CD4-positive, alpha-beta T cell treated with Interleukin-17A for 1 hour (primary cell): ENCODE measurements at regions not wholly inside any gene's neighbourhood (a gene's known extent, or its start where the extent isn't known, plus 50 kb on each side); places are given as distances from the start of the nearest gene placed in this dataset.
"Not testable (repeated sequence)": the region's sequence is repeated elsewhere in the genome, so short reads cannot be mapped to it uniquely, and the experiment has no call there.

Experiments
- DNase-seq: peaks from one replicate; pipeline ENCODE4 v3.0.0-alpha.2; 2020

- no peak for DNase-seq
Observed at GRCh38 chr3:161694682-161695564, 198.3 kb downstream of the OTOL1 start.

- no peak for DNase-seq
Observed at GRCh38 chr3:161695811-161696210, 199.2 kb downstream of the OTOL1 start.

- no peak for DNase-seq
Observed at GRCh38 chr3:161700998-161701397, 204.4 kb downstream of the OTOL1 start.

GRCh38 chr3:161707253-161707652, 210.6 kb downstream of the OTOL1 start:
- not testable (repeated sequence) for DNase-seq

- no peak for DNase-seq
Observed at GRCh38 chr3:161713731-161714130, 217.1 kb downstream of the OTOL1 start.

GRCh38 chr3:161731968-161732367, 235.4 kb downstream of the OTOL1 start:
- DNase-seq: no peak

- DNase-seq: no peak
Observed at GRCh38 chr3:161737171-161737570, 240.6 kb downstream of the OTOL1 start.

GRCh38 chr3:161740421-161740820, 243.8 kb downstream of the OTOL1 start:
- no peak for DNase-seq

GRCh38 chr3:161744366-161744765, 247.8 kb downstream of the OTOL1 start:
- DNase-seq: no peak

GRCh38 chr3:161745741-161746140, 249.1 kb downstream of the OTOL1 start:
- DNase-seq: no peak

GRCh38 chr3:161748049-161748448, 251.4 kb downstream of the OTOL1 start:
- DNase-seq: no peak

GRCh38 chr3:161754420-161755053, 257.9 kb downstream of the OTOL1 start:
- DNase-seq: no peak

GRCh38 chr3:161759444-161759843, 262.8 kb downstream of the OTOL1 start:
- DNase-seq: no peak

GRCh38 chr3:161766331-161766730, 269.7 kb downstream of the OTOL1 start:
- no peak for DNase-seq

GRCh38 chr3:161770484-161771386, 274.1 kb downstream of the OTOL1 start:
- DNase-seq: no peak

- no peak for DNase-seq
Observed at GRCh38 chr3:161781381-161781780, 284.8 kb downstream of the OTOL1 start.

GRCh38 chr3:161793194-161793930, 296.8 kb downstream of the OTOL1 start:
- DNase-seq: no peak

- no peak for DNase-seq
Observed at GRCh38 chr3:161794551-161794950, 297.9 kb downstream of the OTOL1 start.

- DNase-seq: no peak
Observed at GRCh38 chr3:161796312-161796711, 299.7 kb downstream of the OTOL1 start.

- no peak for DNase-seq
Observed at GRCh38 chr3:161796780-161797179, 300.2 kb downstream of the OTOL1 start.

GRCh38 chr3:161798016-161798415, 301.4 kb downstream of the OTOL1 start:
- no peak for DNase-seq

GRCh38 chr3:161800985-161801559, 304.5 kb downstream of the OTOL1 start:
- DNase-seq: no peak
